Esophagus squamous epithelium (tissue), 4 donors: ENCODE measurements at regions not wholly inside any gene's neighbourhood (a gene's known extent, or its start where the extent isn't known, plus 50 kb on each side); places are given as distances from the start of the nearest gene placed in this dataset.

Source experiments
- CTCF ChIP-seq, 6 experiments: fragments of 450-650 bp in 4 of 6; fragments of 200-600 bp in 2 of 6; sonication (generic) in 2 of 6; IDR thresholded peaks; one replicate each; pipeline ENCODE4 v1.5.1; 2016 to 2019; ENCODE audit warnings: antibody characterized with exemption in 6 of 6, mild to moderate bottlenecking in 4 of 6, moderate library complexity in 4 of 6
- POLR2A ChIP-seq, 4 donors: fragments of 450-650 bp; IDR thresholded peaks; one replicate each; pipeline ENCODE4 v1.6.1; 2017; ENCODE audit warnings: antibody characterized with exemption in 4 of 4, mild to moderate bottlenecking in 4 of 4, moderate library complexity in 3 of 4

- TF ChIP-seq POLR2A (IDR thresholded peaks at IDR 0.05), result no peak
- TF ChIP-seq CTCF (IDR thresholded peaks at IDR 0.05), result no peak
Observed at GRCh38 chr9:89887286-89887685, 282.5 kb downstream of the GADD45G start.
